ENCODE measurements at regions not wholly inside any gene's neighbourhood (a gene's known extent, or its start where the extent isn't known, plus 50 kb on each side); places are given as distances from the start of the nearest gene placed in this dataset.
"Not testable (repeated sequence)": the region's sequence is repeated elsewhere in the genome, so short reads cannot be mapped to it uniquely, and the experiment has no call there.

DNA sequence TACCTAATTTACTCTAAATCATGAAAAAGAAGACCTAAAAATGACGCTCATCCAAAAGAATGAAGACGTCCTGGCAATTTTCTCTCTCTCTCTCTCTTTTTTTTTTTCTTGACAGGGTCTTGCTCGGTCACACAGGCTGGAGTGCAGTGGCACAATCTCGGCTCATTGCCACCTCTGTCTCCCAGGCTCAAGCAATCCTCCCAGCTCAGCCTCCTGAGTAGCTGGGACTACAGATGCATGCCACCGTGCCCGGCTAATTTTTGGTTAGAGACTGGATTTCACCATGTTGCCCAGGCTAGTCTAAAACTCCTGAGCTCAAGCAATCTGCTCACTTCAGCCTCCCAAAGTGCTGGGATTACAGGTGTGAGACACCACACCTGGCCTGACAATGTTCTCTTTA, 77.2 kb downstream of the CDO1 start:
- TF ChIP-seq, protein P1, sequence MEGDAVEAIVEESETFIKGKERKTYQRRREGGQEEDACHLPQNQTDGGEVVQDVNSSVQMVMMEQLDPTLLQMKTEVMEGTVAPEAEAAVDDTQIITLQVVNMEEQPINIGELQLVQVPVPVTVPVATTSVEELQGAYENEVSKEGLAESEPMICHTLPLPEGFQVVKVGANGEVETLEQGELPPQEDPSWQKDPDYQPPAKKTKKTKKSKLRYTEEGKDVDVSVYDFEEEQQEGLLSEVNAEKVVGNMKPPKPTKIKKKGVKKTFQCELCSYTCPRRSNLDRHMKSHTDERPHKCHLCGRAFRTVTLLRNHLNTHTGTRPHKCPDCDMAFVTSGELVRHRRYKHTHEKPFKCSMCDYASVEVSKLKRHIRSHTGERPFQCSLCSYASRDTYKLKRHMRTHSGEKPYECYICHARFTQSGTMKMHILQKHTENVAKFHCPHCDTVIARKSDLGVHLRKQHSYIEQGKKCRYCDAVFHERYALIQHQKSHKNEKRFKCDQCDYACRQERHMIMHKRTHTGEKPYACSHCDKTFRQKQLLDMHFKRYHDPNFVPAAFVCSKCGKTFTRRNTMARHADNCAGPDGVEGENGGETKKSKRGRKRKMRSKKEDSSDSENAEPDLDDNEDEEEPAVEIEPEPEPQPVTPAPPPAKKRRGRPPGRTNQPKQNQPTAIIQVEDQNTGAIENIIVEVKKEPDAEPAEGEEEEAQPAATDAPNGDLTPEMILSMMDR (IDR thresholded peaks at IDR 0.05; ENCODE audit: control extremely low read depth in 1 of 3, insufficient read depth in 1 of 3, low read depth in 1 of 3, low read length in 3 of 3) = not testable (repeated sequence)
- not testable (repeated sequence) for TF ChIP-seq ATF3 (IDR thresholded peaks at IDR 0.05; ENCODE audit: insufficient read depth, low read depth, low read length); RAD21 (IDR thresholded peaks at IDR 0.05 in 1 of 2, conservative IDR thresholded peaks at IDR 0.05 in 1 of 2; ENCODE audit: low read depth in 2 of 2, low read length in 2 of 2); EZH2 (IDR thresholded peaks at IDR 0.05; ENCODE audit: low read depth, low read length, severe bottlenecking); RFX5 (IDR thresholded peaks at IDR 0.05; ENCODE audit: borderline replicate concordance, low read depth, low read length); SIN3A (conservative IDR thresholded peaks at IDR 0.05 in 1 of 2, IDR thresholded peaks at IDR 0.05 in 1 of 2; ENCODE audit: low read depth in 1 of 2, low read length in 2 of 2); TAF1 (IDR thresholded peaks at IDR 0.05; ENCODE audit: low read depth, low read length); EGR1 (IDR thresholded peaks at IDR 0.05; ENCODE audit: borderline replicate concordance, low read depth, low read length); YY1 (IDR thresholded peaks at IDR 0.05; ENCODE audit: low read depth, low read length); SIRT6 (IDR thresholded peaks at IDR 0.05; ENCODE audit: low read length)
